IPS DF 4.7 (cell line): ENCODE measurements at regions not wholly inside any gene's neighbourhood (a gene's known extent, or its start where the extent isn't known, plus 50 kb on each side); places are given as distances from the start of the nearest gene placed in this dataset.

Source experiments
- DNase-seq: peaks from one replicate; pipeline ENCODE4 v3.0.0-alpha.2; 2013; ENCODE audit warnings: low spot score; ENCODE audit errors: extremely low read depth

DNA sequence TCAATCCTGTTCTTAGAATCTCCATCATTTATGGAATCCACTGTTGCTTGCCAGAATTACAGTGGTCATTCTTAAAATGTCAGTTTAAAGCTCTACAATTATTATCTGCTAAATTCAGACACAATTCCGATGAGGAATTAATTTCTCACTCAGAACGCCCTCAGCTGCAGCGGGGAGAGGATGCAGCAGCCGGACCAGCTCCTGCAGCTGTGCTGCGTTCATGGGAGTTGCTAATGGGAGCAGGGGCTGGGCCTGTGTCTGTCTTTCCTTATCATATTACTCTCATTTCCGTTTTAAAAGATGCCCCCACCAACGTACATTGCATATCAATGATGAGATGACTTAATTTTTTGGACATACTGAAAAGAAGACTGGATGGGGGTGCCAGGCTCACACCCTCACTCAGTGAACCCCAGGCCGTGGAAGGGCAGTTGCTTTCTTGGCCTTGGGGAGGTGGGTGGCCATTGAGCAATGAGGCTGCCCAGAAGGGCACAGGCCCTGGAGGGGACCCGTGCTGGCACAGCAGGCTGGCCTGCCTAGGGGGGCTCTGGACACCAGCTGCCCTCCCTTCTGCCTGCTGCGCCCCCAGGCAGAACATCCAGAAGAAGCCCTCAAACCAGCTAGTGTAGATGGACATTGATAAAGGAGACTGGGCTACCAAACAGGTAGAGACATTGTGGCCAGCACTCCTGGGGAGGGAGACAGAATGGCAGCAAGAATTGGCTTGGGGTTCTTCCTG is 503.6 kb upstream of the MYT1L start:
- no peak for DNase-seq

- DNase-seq, result no peak
Observed at GRCh38 chr2:2834105-2834504, 503.0 kb upstream of the MYT1L start.

DNA sequence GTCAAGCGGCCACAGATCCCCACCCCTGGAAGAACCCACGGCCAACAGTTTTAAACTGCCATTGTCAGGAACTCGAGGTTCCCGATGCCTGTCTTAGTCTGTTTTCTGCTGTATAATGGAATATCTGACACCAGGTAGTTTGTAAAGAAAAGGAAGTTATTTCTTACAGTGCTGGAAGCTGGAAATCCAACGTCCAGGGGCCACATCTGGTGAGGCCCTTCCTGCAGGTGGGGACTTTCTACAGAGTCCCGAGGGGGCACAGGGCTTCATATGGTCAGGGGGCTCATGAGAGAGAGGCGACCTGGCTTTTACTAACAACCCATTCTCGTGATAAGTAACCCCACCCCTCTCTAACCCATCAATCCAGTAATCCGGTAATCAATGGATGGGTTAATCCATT is 501.6 kb upstream of the MYT1L start:
- DNase-seq, result no peak

DNA sequence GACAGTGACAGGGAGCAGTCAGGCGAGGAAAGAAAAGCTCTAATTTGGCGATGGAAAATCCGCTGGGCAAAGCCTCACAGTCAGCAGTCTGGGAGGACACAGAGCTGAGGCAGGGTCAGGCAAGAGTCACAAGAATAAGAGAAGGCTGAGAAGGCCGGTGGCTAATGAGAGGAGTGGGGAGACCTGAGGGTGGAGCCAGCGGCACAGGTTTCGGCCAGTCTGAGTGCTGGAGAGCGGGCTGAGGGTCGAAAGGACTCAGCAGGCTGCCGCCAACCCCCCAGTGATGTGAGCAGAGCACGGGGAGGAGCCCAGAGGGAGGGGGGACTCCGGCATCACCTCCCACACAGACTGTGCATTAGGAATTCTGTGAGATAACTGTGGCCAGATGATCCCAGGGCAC is 500.6 kb upstream of the MYT1L start:
- DNase-seq, result no peak

- DNase-seq, result no peak
Observed at GRCh38 chr2:2830576-2830975, 499.5 kb upstream of the MYT1L start.

GRCh38 chr2:2828774-2829368 is 497.8 kb upstream of the MYT1L start:
- no peak for DNase-seq

- DNase-seq, result no peak
Observed at GRCh38 chr2:2827761-2828221, 496.7 kb upstream of the MYT1L start.

DNA sequence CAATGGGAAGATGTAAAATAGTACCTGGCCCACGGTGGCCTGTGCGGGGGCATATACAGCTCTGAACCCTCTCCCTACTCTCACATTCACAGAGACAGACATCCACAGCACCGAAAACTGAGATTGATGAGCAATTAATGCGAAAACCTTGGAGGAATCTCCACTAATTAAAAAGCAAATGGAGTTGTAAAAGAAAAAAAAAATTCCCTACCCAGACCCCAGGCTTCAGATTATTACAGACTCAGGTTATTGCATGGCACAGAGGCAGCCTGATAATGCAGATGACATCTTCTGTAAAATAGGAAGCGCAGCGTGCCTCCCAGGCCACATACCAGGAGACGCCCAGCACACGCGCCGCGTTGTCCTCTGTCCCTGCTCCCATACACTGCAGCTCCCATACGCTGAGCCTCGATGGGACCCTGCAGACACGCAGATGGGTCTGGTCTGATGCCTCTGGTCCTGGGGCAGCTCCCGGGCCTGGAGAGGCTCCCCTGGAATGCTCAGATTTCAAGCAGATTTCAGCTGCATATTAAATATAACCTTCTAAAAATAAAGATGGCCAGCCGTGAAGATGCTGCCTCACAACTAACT is 496.1 kb upstream of the MYT1L start:
- DNase-seq, result no peak

GRCh38 chr2:2826621-2827020 is 495.5 kb upstream of the MYT1L start:
- DNase-seq, result no peak

- no peak for DNase-seq
Observed at GRCh38 chr2:2826209-2826551, 495.1 kb upstream of the MYT1L start.

DNA sequence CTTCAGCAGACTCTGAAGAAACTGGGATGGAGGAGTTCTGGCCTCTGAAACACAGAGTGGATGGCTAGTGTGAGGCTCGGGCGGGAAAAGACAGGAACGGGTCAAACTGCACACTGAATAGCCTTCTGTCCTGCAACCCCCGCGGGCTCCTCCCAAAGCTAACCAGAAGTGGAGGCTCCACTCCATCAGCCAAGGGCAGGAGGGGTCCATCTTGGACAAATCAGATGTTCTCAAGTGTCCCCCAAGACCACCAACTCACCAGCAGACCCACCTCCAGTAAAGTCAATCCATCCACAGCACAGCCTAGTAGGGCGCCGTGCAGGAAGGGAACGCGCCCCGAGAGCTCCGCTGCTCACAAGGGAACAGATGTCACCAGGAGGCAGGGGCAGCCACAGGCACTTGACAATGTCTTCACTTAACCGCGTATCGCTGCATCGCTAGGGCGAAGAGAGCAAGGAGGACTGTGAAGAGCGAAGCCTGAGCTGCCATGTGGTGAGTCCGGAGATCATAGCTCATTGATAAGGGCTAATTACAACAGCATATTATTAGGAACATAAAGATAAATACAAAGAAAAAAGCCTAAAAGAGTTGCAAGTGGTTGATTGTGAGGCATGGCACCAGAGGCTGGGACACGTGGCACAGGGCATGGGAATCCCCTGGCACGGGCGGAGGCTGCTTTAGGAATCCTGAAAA is 494.6 kb upstream of the MYT1L start:
- DNase-seq, result no peak

- DNase-seq, result no peak
Observed at GRCh38 chr2:2825062-2825461, 494.0 kb upstream of the MYT1L start.

GRCh38 chr2:2824588-2824987 is 493.5 kb upstream of the MYT1L start:
- DNase-seq, result no peak

- no peak for DNase-seq
Observed at GRCh38 chr2:2823061-2823753, 492.1 kb upstream of the MYT1L start.

- DNase-seq, result no peak
Observed at GRCh38 chr2:2822143-2822542, 491.1 kb upstream of the MYT1L start.

DNA sequence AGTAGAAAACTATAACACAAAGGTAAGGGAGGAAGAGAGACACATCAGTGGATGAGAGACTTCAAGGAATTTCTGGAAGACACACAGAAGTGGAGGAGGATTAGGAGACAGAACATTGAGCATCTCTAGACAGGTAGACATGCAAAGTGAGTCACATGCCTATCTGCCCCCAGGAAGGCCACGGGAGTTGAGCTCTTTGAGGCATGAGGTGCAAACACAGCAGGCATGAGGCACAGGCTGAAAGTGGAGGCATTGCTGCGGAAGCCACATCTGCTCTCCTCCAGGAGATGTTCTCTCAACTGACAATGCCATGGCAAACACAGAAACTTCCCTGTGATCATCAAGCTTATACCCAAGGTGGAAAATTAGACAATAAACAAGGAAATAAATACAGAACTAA is 481.6 kb upstream of the MYT1L start:
- DNase-seq, result no peak

- DNase-seq, result no peak
Observed at GRCh38 chr2:2812117-2812516, 481.0 kb upstream of the MYT1L start.

GRCh38 chr2:2810504-2810903 is 479.4 kb upstream of the MYT1L start:
- no peak for DNase-seq

DNA sequence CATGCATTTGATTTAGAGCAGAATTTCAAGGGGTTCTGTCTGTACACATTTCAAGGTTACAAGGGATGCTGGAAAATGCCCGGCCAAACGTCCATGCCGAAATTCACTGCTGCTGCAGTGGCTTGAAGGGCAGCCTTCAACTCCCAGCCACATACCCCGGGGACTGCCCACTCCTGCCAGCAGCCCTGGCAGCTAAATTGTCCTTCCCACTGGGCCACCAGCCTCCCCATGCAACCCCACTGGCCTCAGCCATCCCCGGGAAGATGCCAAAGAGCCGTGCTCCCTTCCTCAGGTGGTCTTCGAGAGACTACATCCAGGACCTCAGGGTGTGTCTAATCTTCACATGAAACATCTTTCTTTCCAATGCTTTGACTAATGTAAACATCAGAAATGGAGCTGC is 478.7 kb upstream of the MYT1L start:
- no peak for DNase-seq

GRCh38 chr2:2808551-2809058 is 477.5 kb upstream of the MYT1L start:
- no peak for DNase-seq

DNA sequence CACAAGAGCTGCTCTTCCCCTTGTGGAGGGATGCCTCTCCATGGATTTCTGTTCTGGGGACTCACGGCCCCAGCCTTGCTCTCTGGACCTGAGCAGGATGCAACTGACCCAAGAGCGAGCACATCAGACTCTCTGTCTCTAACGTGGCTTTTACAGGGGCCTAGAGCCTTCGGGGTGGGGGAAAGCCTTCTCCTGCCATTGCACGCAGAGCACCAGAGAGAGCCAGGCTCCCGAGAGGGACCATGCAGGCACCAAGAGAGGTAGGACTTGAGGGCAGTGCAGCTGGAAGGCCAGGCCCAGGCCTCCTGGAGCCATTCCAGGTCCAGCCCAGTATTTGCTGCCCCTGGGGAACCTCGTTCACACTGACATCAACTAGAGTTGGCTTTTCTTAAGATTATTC is 475.6 kb upstream of the MYT1L start:
- no peak for DNase-seq

GRCh38 chr2:2805263-2805662 is 474.2 kb upstream of the MYT1L start:
- no peak for DNase-seq
